Heart right ventricle (tissue), 16 donors: ENCODE measurements at regions not wholly inside any gene's neighbourhood (a gene's known extent, or its start where the extent isn't known, plus 50 kb on each side); places are given as distances from the start of the nearest gene placed in this dataset.

Source experiments
- ATAC-seq, 8 donors: fragments of 200-7000 bp; cut with Tn5 transposase; one replicate each; pipeline ENCODE4 v1.9.1; 2020; ENCODE audit warnings: mild to moderate bottlenecking in 8 of 8, moderate library complexity in 8 of 8, moderate number of reproducible peaks in 1 of 8
- DNase-seq, 2 donors: peaks; one replicate each; pipeline ENCODE4 v3.0.0-alpha.2; 2020
- H3K27ac ChIP-seq, 10 donors: fragments of 200-600 bp; sonication (generic) in 2 of 10; one replicate each; pipeline versions ENCODE4 v1.5.0 to v1.8.0; 2020 to 2022; ENCODE audit warnings: mild to moderate bottlenecking in 3 of 10
- H3K27me3 ChIP-seq, 7 donors: fragments of 200-600 bp; one replicate each; pipeline ENCODE4 v1.8.0; 2021 to 2022; ENCODE audit warnings: mild to moderate bottlenecking in 2 of 7
- H3K36me3 ChIP-seq, 9 donors: fragments of 200-600 bp; sonication (generic) in 1 of 9; one replicate each; pipeline versions ENCODE4 v1.5.0 to v1.8.0; 2020 to 2022; ENCODE audit warnings: mild to moderate bottlenecking in 2 of 9
- H3K4me1 ChIP-seq, 9 donors: fragments of 200-600 bp; sonication (generic) in 1 of 9; one replicate each; pipeline versions ENCODE4 v1.5.0 to v1.8.0; 2020 to 2022; ENCODE audit warnings: mild to moderate bottlenecking in 4 of 9
- H3K4me3 ChIP-seq, 10 donors: fragments of 200-600 bp; sonication (generic) in 2 of 10; one replicate each; pipeline versions ENCODE4 v1.5.0 to v1.8.0; 2020 to 2022; ENCODE audit warnings: mild to moderate bottlenecking in 7 of 10, moderate library complexity in 2 of 10
- H3K9me3 ChIP-seq, 11 donors: fragments of 200-600 bp in 10 of 11; sonication (generic) in 2 of 11; one replicate each; pipeline versions ENCODE4 v1.5.0 to v1.8.0; 2013 to 2022; ENCODE audit warnings: mild to moderate bottlenecking in 2 of 11, control low read depth in 1 of 11, moderate library complexity in 1 of 11
- CTCF ChIP-seq, 9 donors: fragments of 200-600 bp; sonication (generic) in 2 of 9; IDR thresholded peaks; one replicate each; pipeline versions ENCODE4 v1.5.0 to v1.8.0; 2021 to 2022; ENCODE audit warnings: antibody characterized with exemption in 9 of 9, mild to moderate bottlenecking in 5 of 9, moderate library complexity in 1 of 9
- WGBS, 2 donors: extraction: QIAGEN DNeasy Blood & Tissue Kit; methylation state at CpG; one replicate each; pipeline ENCODE4 v1.1.7; 2013; ENCODE audit warnings: inconsistent platforms in 1 of 2; 5-methylcytosine and 5-hydroxymethylcytosine counted together
- intact Hi-C, 10 donors: fragments of 100-400 bp; cut with DNase I; formaldehyde crosslinking; loops; one replicate each; pipeline versions ENCODE4 v1.11.1 to v1.14.2; 2022
- donor health status: Arrhythmogenic right ventricular cardiomyopathy.
- donor health status: ischemic (EF 13 %, LVEDD 7.1; RV severe dilation, severe dysfunction).
- donor health status: healthy with polysubstance abuse.
- donor health status: DM: no; HTN: yes; CAD: no.
- donor health status: DM: no; HTN: no; CAD: no.
- donor health status: ischemic (EF 25% LVEDD 6.9; RV normal size, moderate dysfunction).
- donor health status: ischemic (EF 25% LVEDD 5.7; RV mildly dilated, moderate dysfunction).
- donor health status: healthy.
- donor health status: DM: yes; HTN: yes; CAD: no.
- donor health status: Ischemic cardiomyopathy.
- donor health status: ischemic (EF 35%, LVEDD 5.7; RV mildly dilated, moderate dysfunction).
- donor health status: nonischemic (EF 11% LVEDD 7.7; RV severe dilation, severe dysfunction).
- donor health status: DM: yes; HTN: yes; CAD: no.
- donor health status: PGD.
- donor health status: ischemic (EF 29% LVEDD 5.4; RV normal size, mild dysfunction).
- donor health status: nonischemic (EF 23%, LVEDD 6.1; RV moderate dilation, normal function).

GRCh38 chr5:74056789-74057164, 430.8 kb downstream of the ARHGEF28 start:
- TF ChIP-seq CTCF (IDR thresholded peaks at IDR 0.05): peak; percentile 14 to 63 (median 38)
- Histone ChIP-seq H3K27me3 (peaks cover 0 to 4% (median 0%) of the 10 kb centered on the region in 7 donors), H3K9me3 (no peaks in the 10 kb centered on the region), H3K4me1 (peaks cover 0 to 28% (median 8%) of the 10 kb centered on the region in 9 donors), H3K27ac (peak overlapping the region in 3 of 10 donors; percentile 37 to 50 (median 39)), H3K36me3 (no peaks in the 10 kb centered on the region), H3K4me3 (no peak overlapping the region)
- no peak for DNase-seq
- ATAC-seq: peak in 3 of 8 donors; percentile 33 to 63 (median 43)
- intact Hi-C loops: loop anchor here in 2 of 10 donors (5.0 to 10.0 kb wide), 2 partner anchors 118 to 586 kb away; partner anchors contain the start of gene ENC1 (in 1 of the 2)

GRCh38 chr5:74056107-74056788, 430.3 kb downstream of the ARHGEF28 start:
- peaks cover 0 to 4% (median 0%) of the 10 kb centered on the region in 7 donors for H3K27me3 ChIP-seq
- no peaks in the 10 kb centered on the region for H3K36me3 ChIP-seq
- DNase-seq (no peak), ATAC-seq (peak in 5 of 8 donors; percentile 46 to 64 (median 51))
- no peaks in the 10 kb centered on the region for H3K9me3 ChIP-seq
- TF ChIP-seq CTCF (IDR thresholded peaks at IDR 0.05): no peak
- H3K4me1 ChIP-seq: peaks cover 0 to 28% (median 8%) of the 10 kb centered on the region in 9 donors
- H3K27ac ChIP-seq: peak overlapping the region in 3 of 10 donors; percentile 37 to 50 (median 49)
- intact Hi-C loops: loop anchor here in 2 of 10 donors (5.0 to 10.0 kb wide), 2 partner anchors 119 to 586 kb away; partner anchors contain the start of gene ENC1 (in 1 of the 2)
- no peak overlapping the region for H3K4me3 ChIP-seq
- WGBS, 2 donors: 60 to 68% methylated on average over 7 of the region's 7 CpGs

- Histone ChIP-seq H3K36me3 (no peaks in the 10 kb centered on the region), H3K9me3 (no peaks in the 10 kb centered on the region), H3K27ac (peak overlapping the region in 3 of 10 donors; percentile 25 to 50 (median 49)), H3K4me3 (no peak overlapping the region), H3K4me1 (peaks cover 0 to 28% (median 8%) of the 10 kb centered on the region in 9 donors), H3K27me3 (peaks cover 0 to 4% (median 0%) of the 10 kb centered on the region in 7 donors)
- DNase-seq (no peak), ATAC-seq (peak in 1 of 8 donors; percentile 18)
- TF ChIP-seq CTCF (IDR thresholded peaks at IDR 0.05): no peak
- intact Hi-C loops: loop anchor here in 2 of 10 donors (5.0 to 10.0 kb wide), 2 partner anchors 119 to 587 kb away; partner anchors contain the start of gene ENC1 (in 1 of the 2)
- 69 to 73% methylated on average over 7 of the region's 7 CpGs for WGBS, 2 donors
These were observed 429.6 kb downstream of the ARHGEF28 start for GRCh38 chr5:74055486-74056106.

- H3K27ac ChIP-seq: peak overlapping the region in 2 of 10 donors; percentile 49 to 50
- no peak for ATAC-seq
- intact Hi-C loops: loop anchor here in 2 of 10 donors (5.0 to 10.0 kb wide), 2 partner anchors 120 to 587 kb away; partner anchors contain the start of gene ENC1 (in 1 of the 2)
These were observed 428.8 kb downstream of the ARHGEF28 start for GRCh38 chr5:74054641-74055421.

More at GRCh38 chr5:74054641-74055421, 428.8 kb downstream of the ARHGEF28 start:
- Histone ChIP-seq H3K4me1 (peaks cover 0 to 28% (median 8%) of the 10 kb centered on the region in 9 donors), H3K4me3 (no peak overlapping the region), H3K36me3 (no peaks in the 10 kb centered on the region), H3K9me3 (no peaks in the 10 kb centered on the region), H3K27me3 (peaks cover 0 to 4% (median 0%) of the 10 kb centered on the region in 7 donors)
- no peak for DNase-seq
- 69 to 71% methylated on average over 5 of the region's 5 CpGs for WGBS, 2 donors
- TF ChIP-seq CTCF (IDR thresholded peaks at IDR 0.05): no peak
